Brain microvascular endothelial cell (primary cell): ENCODE measurements at regions not wholly inside any gene's neighbourhood (a gene's known extent, or its start where the extent isn't known, plus 50 kb on each side); places are given as distances from the start of the nearest gene placed in this dataset.

Experiments used
- DNase-seq: peaks from one replicate; pipeline ENCODE4 v3.0.0-alpha.2; 2020
- H3K27ac ChIP-seq: fragments of 250-450 bp; sonication (Bioruptor Pico); 2 replicates; pipeline ENCODE4 v1.5.1; 2020; ENCODE audit warnings: mild to moderate bottlenecking, moderate library complexity
- H3K27me3 ChIP-seq: fragments of 250-450 bp; sonication (Bioruptor Pico); replicated peaks from 2 replicates; pipeline ENCODE4 v1.5.1; 2020; ENCODE audit warnings: mild to moderate bottlenecking
- H3K36me3 ChIP-seq: fragments of 250-450 bp; sonication (Bioruptor Pico); replicated peaks from 2 replicates; pipeline ENCODE4 v1.5.1; 2020; ENCODE audit warnings: mild to moderate bottlenecking
- H3K4me3 ChIP-seq: 2 replicates; pipeline ENCODE4 v1.5.1; 2011; ENCODE audit warnings: low read depth, mild to moderate bottlenecking, control low read depth, low read length, moderate library complexity
- in situ Hi-C: cut with HindIII; loops from 2 replicates; pipeline ENCODE4 v1.10.0; 2017; ENCODE audit warnings: low sequenced_read_pairs, low pct_ligation_motif_present
- TF ChIP-seq, protein P1 (sequence below): IDR thresholded peaks from 2 replicates; pipeline ENCODE4 v1.5.1; 2011; ENCODE audit warnings: low read depth, mild to moderate bottlenecking, moderate library complexity, low read length, control low read depth, inconsistent platforms; ENCODE audit errors: missing control alignments

DNA sequence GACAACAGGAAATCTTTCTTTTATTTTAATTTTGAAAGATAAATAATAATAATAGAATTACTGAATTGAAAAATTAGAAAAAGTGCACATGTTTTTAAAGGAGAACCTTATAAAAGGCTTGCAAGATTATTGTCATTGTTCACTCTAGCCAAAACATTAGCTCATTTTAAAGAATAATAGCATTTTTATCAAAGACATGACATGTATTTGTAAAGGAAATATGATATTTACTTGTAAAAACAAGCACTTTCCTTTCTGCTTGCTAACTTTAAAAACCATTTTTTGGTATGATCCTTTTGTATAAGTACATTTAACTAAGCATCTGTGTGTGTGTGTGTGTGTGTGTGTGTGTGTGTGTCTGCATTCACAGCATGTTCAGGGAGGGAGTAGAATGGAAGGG lies 156.3 kb upstream of the C1orf87 start:
- TF ChIP-seq, protein P1, sequence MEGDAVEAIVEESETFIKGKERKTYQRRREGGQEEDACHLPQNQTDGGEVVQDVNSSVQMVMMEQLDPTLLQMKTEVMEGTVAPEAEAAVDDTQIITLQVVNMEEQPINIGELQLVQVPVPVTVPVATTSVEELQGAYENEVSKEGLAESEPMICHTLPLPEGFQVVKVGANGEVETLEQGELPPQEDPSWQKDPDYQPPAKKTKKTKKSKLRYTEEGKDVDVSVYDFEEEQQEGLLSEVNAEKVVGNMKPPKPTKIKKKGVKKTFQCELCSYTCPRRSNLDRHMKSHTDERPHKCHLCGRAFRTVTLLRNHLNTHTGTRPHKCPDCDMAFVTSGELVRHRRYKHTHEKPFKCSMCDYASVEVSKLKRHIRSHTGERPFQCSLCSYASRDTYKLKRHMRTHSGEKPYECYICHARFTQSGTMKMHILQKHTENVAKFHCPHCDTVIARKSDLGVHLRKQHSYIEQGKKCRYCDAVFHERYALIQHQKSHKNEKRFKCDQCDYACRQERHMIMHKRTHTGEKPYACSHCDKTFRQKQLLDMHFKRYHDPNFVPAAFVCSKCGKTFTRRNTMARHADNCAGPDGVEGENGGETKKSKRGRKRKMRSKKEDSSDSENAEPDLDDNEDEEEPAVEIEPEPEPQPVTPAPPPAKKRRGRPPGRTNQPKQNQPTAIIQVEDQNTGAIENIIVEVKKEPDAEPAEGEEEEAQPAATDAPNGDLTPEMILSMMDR: no peak
- no peak for DNase-seq
- H3K4me3 ChIP-seq: no peak overlapping the region
- H3K36me3 ChIP-seq: no peaks in the 10 kb centered on the region
- no peak overlapping the region for H3K27ac ChIP-seq
- in situ Hi-C loops: no loop called here
- H3K27me3 ChIP-seq: no peaks in the 10 kb centered on the region

DNA sequence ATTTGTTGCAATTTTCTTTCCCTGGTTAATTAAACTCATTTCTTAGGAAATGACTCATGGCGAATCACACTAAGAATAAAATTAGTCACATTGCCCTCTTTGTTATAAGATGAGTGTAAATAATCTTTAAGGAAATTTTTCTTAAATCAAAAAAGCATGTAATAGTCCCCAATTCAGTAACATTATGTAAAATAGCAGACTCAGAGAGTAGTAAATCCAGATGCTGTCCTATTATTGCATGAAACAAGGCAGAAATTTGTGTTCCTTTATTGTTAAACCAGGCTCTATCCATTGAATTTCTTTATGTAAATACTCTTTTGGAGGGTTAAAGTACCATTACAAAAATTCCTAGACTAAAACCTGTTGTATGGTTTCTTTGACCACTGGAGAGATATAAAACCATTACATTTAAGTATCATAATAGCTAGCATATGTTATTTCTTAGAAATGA lies 154.5 kb upstream of the C1orf87 start:
- TF ChIP-seq, protein P1: no peak
- no peak for DNase-seq
- in situ Hi-C loops: no loop called here
- no peaks in the 10 kb centered on the region for H3K27me3 ChIP-seq
- H3K36me3 ChIP-seq: no peaks in the 10 kb centered on the region
- no peak overlapping the region for H3K4me3 ChIP-seq
- no peak overlapping the region for H3K27ac ChIP-seq

GRCh38 chr1:60227601-60228000 lies 154.0 kb upstream of the C1orf87 start:
- TF ChIP-seq, protein P1: no peak
- in situ Hi-C loops: no loop called here
- no peak overlapping the region for H3K4me3 ChIP-seq
- no peak overlapping the region for H3K27ac ChIP-seq
- no peaks in the 10 kb centered on the region for H3K36me3 ChIP-seq
- no peak for DNase-seq
- no peaks in the 10 kb centered on the region for H3K27me3 ChIP-seq

GRCh38 chr1:60225486-60225885 lies 151.9 kb upstream of the C1orf87 start:
- Histone ChIP-seq H3K36me3 (no peaks in the 10 kb centered on the region), H3K4me3 (no peak overlapping the region), H3K27me3 (no peaks in the 10 kb centered on the region), H3K27ac (no peak overlapping the region)
- in situ Hi-C loops: no loop called here
- TF ChIP-seq, protein P1: no peak
- DNase-seq: no peak

- no peaks in the 10 kb centered on the region for H3K36me3 ChIP-seq
- in situ Hi-C loops: no loop called here
- TF ChIP-seq, protein P1: no peak
- no peaks in the 10 kb centered on the region for H3K27me3 ChIP-seq
- H3K27ac ChIP-seq: no peak overlapping the region
- no peak for DNase-seq
- H3K4me3 ChIP-seq: no peak overlapping the region
These were observed 151.0 kb upstream of the C1orf87 start for GRCh38 chr1:60224523-60224922.

GRCh38 chr1:60223158-60223557 lies 149.6 kb upstream of the C1orf87 start:
- in situ Hi-C loops: no loop called here
- TF ChIP-seq, protein P1: no peak

More at GRCh38 chr1:60223158-60223557, 149.6 kb upstream of the C1orf87 start:
- H3K27me3 ChIP-seq: no peaks in the 10 kb centered on the region
- no peaks in the 10 kb centered on the region for H3K36me3 ChIP-seq
- no peak for DNase-seq
- no peak overlapping the region for H3K4me3 ChIP-seq
- H3K27ac ChIP-seq: no peak overlapping the region
